ENCODE measurements at regions not wholly inside any gene's neighbourhood (a gene's known extent, or its start where the extent isn't known, plus 50 kb on each side); places are given as distances from the start of the nearest gene placed in this dataset.

GRCh38 chr3:24042174-24043059 lies 97.3 kb downstream of the NR1D2 start:
- no peak for DNase-seq
- Histone ChIP-seq H3K9me3 (ENCODE audit: control insufficient read depth, insufficient read depth, low read length) (no peaks in the 10 kb centered on the region), H3K4me3 (ENCODE audit: low read length) (no peak overlapping the region), H3K4me1 (ENCODE audit: control insufficient read depth, insufficient read depth, low read length) (no peaks in the 10 kb centered on the region), H3K27me3 (ENCODE audit: control insufficient read depth, insufficient read depth, low read length) (no peaks in the 10 kb centered on the region), H3K36me3 (ENCODE audit: control insufficient read depth, insufficient read depth, low read length) (no peaks in the 10 kb centered on the region), H3K27ac (ENCODE audit: low read length) (no peak overlapping the region)
- no peak overlapping the region for H3K27ac Mint-ChIP-seq
- no peaks in the 10 kb centered on the region for H3K4me1 Mint-ChIP-seq
- no peak for TF ChIP-seq CTCF (IDR thresholded peaks at IDR 0.05)
- peaks cover 4 to 21% of the 10 kb centered on the region in 2 donors for H3K27me3 Mint-ChIP-seq (ENCODE audit: low read depth in 2 of 2)
- no peaks in the 10 kb centered on the region for H3K36me3 Mint-ChIP-seq
- ATAC-seq, result no peak
- no peak overlapping the region for H3K4me3 Mint-ChIP-seq
- no peaks in the 10 kb centered on the region for H3K9me3 Mint-ChIP-seq
- WGBS (ENCODE audit: insufficient coverage), result 66% methylated on average over 8 of the region's 10 CpGs
- intact Hi-C loops (cut with micrococcal nuclease), result no loop called here

- DNase-seq, result no peak
- no peaks in the 10 kb centered on the region for H3K36me3 ChIP-seq (ENCODE audit: control insufficient read depth, insufficient read depth, low read length)
- intact Hi-C loops (cut with micrococcal nuclease), result no loop called here
- 85% methylated on average over 4 of the region's 4 CpGs for WGBS (ENCODE audit: insufficient coverage)
- H3K27ac ChIP-seq (ENCODE audit: low read length), result no peak overlapping the region
- no peak overlapping the region for H3K27ac Mint-ChIP-seq
- no peaks in the 10 kb centered on the region for H3K4me1 Mint-ChIP-seq
- H3K4me3 Mint-ChIP-seq, result no peak overlapping the region
- no peaks in the 10 kb centered on the region for H3K36me3 Mint-ChIP-seq
- TF ChIP-seq CTCF (IDR thresholded peaks at IDR 0.05), result no peak
- peaks cover 4 to 21% of the 10 kb centered on the region in 2 donors for H3K27me3 Mint-ChIP-seq (ENCODE audit: low read depth in 2 of 2)
- H3K4me3 ChIP-seq (ENCODE audit: low read length), result no peak overlapping the region
- ATAC-seq, result no peak
- H3K4me1 ChIP-seq (ENCODE audit: control insufficient read depth, insufficient read depth, low read length), result no peaks in the 10 kb centered on the region
- no peaks in the 10 kb centered on the region for H3K27me3 ChIP-seq (ENCODE audit: control insufficient read depth, insufficient read depth, low read length)
- H3K9me3 ChIP-seq (ENCODE audit: control insufficient read depth, insufficient read depth, low read length), result no peaks in the 10 kb centered on the region
- H3K9me3 Mint-ChIP-seq, result no peaks in the 10 kb centered on the region
Measured at GRCh38 chr3:24043168-24043567, 98.1 kb downstream of the NR1D2 start.

- 94% methylated on average over 5 of the region's 5 CpGs for WGBS (ENCODE audit: insufficient coverage)
- peaks cover 4 to 21% of the 10 kb centered on the region in 2 donors for H3K27me3 Mint-ChIP-seq (ENCODE audit: low read depth in 2 of 2)
- H3K4me3 Mint-ChIP-seq, result no peak overlapping the region
- Histone ChIP-seq H3K9me3 (ENCODE audit: control insufficient read depth, insufficient read depth, low read length) (no peaks in the 10 kb centered on the region), H3K36me3 (ENCODE audit: control insufficient read depth, insufficient read depth, low read length) (no peaks in the 10 kb centered on the region), H3K4me3 (ENCODE audit: low read length) (no peak overlapping the region), H3K27ac (ENCODE audit: low read length) (no peak overlapping the region), H3K27me3 (ENCODE audit: control insufficient read depth, insufficient read depth, low read length) (no peaks in the 10 kb centered on the region), H3K4me1 (ENCODE audit: control insufficient read depth, insufficient read depth, low read length) (no peaks in the 10 kb centered on the region)
- H3K4me1 Mint-ChIP-seq, result no peaks in the 10 kb centered on the region
- no peaks in the 10 kb centered on the region for H3K36me3 Mint-ChIP-seq
- no peak for ATAC-seq
- TF ChIP-seq CTCF (IDR thresholded peaks at IDR 0.05), result no peak
- H3K9me3 Mint-ChIP-seq, result no peaks in the 10 kb centered on the region
- no peak overlapping the region for H3K27ac Mint-ChIP-seq
- intact Hi-C loops (cut with micrococcal nuclease), result no loop called here
- no peak for DNase-seq
Measured at GRCh38 chr3:24043985-24044384, 98.9 kb downstream of the NR1D2 start.

DNA sequence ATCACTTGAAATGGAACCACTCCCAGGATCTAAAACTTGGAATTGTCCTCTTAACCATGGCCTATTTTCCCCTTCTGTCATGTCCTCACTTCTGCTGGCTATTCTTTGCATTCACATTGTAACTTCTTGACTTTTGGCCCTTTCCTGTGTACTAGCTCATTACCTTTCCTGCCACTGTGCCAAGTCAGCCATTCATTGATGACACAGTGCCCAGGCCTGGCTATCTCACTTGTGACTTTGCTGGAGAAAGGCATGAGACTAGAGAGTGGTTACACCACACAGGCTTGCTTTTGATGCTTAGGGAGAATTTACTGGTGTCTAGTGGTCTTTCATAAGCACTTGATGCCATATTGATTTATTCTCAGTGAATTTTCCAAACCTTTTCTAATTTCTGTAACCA lies 101.1 kb downstream of the NR1D2 start:
- Mint-ChIP-seq H3K9me3 (peaks cover 0 to 3% of the 10 kb centered on the region in 2 donors), H3K27ac (no peak overlapping the region), H3K27me3 (ENCODE audit: low read depth in 2 of 2) (peaks cover 2 to 7% of the 10 kb centered on the region in 2 donors), H3K4me1 (no peaks in the 10 kb centered on the region), H3K4me3 (no peak overlapping the region), H3K36me3 (no peaks in the 10 kb centered on the region)
- intact Hi-C loops (cut with micrococcal nuclease), result no loop called here
- no peak for TF ChIP-seq CTCF (IDR thresholded peaks at IDR 0.05)
- Histone ChIP-seq H3K4me3 (ENCODE audit: low read length) (no peak overlapping the region), H3K36me3 (ENCODE audit: control insufficient read depth, insufficient read depth, low read length) (no peaks in the 10 kb centered on the region), H3K4me1 (ENCODE audit: control insufficient read depth, insufficient read depth, low read length) (no peaks in the 10 kb centered on the region), H3K9me3 (ENCODE audit: control insufficient read depth, insufficient read depth, low read length) (no peaks in the 10 kb centered on the region), H3K27me3 (ENCODE audit: control insufficient read depth, insufficient read depth, low read length) (no peaks in the 10 kb centered on the region), H3K27ac (ENCODE audit: low read length) (no peak overlapping the region)
- DNase-seq (no peak), ATAC-seq (no peak)

Measured in natural killer cell (primary cell).